HepG2 (cell line): ENCODE measurements at regions not wholly inside any gene's neighbourhood (a gene's known extent, or its start where the extent isn't known, plus 50 kb on each side); places are given as distances from the start of the nearest gene placed in this dataset.

ENCODE experiments used
- ATAC-seq: fragments of 200-7000 bp; cut with Tn5 transposase; 3 replicates; pipeline ENCODE4 v1.9.1; 2020; ENCODE audit warnings: mild to moderate bottlenecking, moderate library complexity
- BruUV-seq: library from RNA; stranded (reverse); fragments of 400-500 nt; replicated peaks from 2 replicates; lab custom pipeline; 2021; lab: Mats Ljungman, UMichigan
- CTCF ChIA-PET: fragments of 300-600 bp; formaldehyde crosslinking; extraction: SDS; loops from one replicate; lab custom pipeline; 2021; ENCODE audit warnings: low total read pairs, inconsistent platforms, low intra/inter-chr PET ratio; lab: Yijun Ruan, JAX
- POLR2A ChIA-PET: fragments of 350-600 bp; sonication (Branson Sonifier 250); formaldehyde crosslinking; loops from one replicate; lab custom pipeline; 2020; ENCODE audit warnings: antibody characterized with exemption, inconsistent platforms; lab: Yijun Ruan, JAX
- DNase-seq: peaks from one replicate; pipeline ENCODE4 v3.0.0-alpha.2; 2015; ENCODE audit warnings: low spot score
- FAIRE-seq: peaks from 3 replicates; lab custom pipeline; 2011; peaks lifted over from hg19 to GRCh38; lab: Jason Lieb, UNC
- H2AFZ ChIP-seq: one replicate; pipeline ENCODE4 v1.6.1; 2011; ENCODE audit warnings: low read length, inconsistent platforms
- H3K27ac ChIP-seq: fragments of 300-600 bp; 3 replicates; pipeline ENCODE4 v1.8.0; 2011; ENCODE audit warnings: mixed run types, mild to moderate bottlenecking, mixed read lengths, low read length, inconsistent platforms; ENCODE audit not compliant: insufficient read depth; ENCODE audit errors: extremely low read length
- H3K27me3 ChIP-seq, 2 experiments: fragments of 200-600 bp in 1 of 2; 2 replicates in 1 of 2; 3 replicates in 1 of 2; pipeline versions ENCODE4 v1.6.0 to v1.8.0; 2011; ENCODE audit warnings: low read length in 2 of 2, mild to moderate bottlenecking in 2 of 2, moderate library complexity in 2 of 2, inconsistent platforms in 1 of 2; ENCODE audit not compliant: insufficient read depth in 2 of 2, control insufficient read depth in 1 of 2
- H3K36me3 ChIP-seq, 2 experiments: fragments of 200-600 bp in 1 of 2; replicated peaks in 1 of 2; 2 replicates in 1 of 2; 3 replicates in 1 of 2; pipeline versions ENCODE4 v1.5.1 to v1.8.0; 2011; ENCODE audit warnings: low read length in 2 of 2, inconsistent platforms in 1 of 2; ENCODE audit not compliant: insufficient read depth in 2 of 2, control insufficient read depth in 1 of 2
- H3K4me1 ChIP-seq: 2 replicates; pipeline ENCODE4 v1.5.1; 2012; ENCODE audit warnings: low read length, inconsistent platforms; ENCODE audit not compliant: insufficient read depth
- H3K4me2 ChIP-seq: 2 replicates; pipeline ENCODE4 v1.6.0; 2011; ENCODE audit warnings: low read depth, low read length, inconsistent platforms
- H3K4me3 ChIP-seq, 3 experiments: fragments of 200-600 bp in 1 of 3; sonication (generic), shearing (Covaris generic) in 1 of 3; replicated peaks in 1 of 3; 2 replicates each; pipeline ENCODE4 v1.5.1; 2011 to 2016; ENCODE audit warnings: low read length in 3 of 3, inconsistent platforms in 2 of 3, low read depth in 2 of 3, mild to moderate bottlenecking in 2 of 3, control low read depth in 1 of 3, mixed read lengths in 1 of 3; ENCODE audit not compliant: insufficient read depth in 1 of 3
- H3K79me2 ChIP-seq: one replicate; pipeline ENCODE4 v1.6.1; 2011; ENCODE audit warnings: low read length, inconsistent platforms; ENCODE audit not compliant: insufficient read depth
- H3K9ac ChIP-seq: 2 replicates; pipeline ENCODE4 v1.6.0; 2011; ENCODE audit warnings: mild to moderate bottlenecking, low read depth, low read length, inconsistent platforms; ENCODE audit not compliant: insufficient read depth
- H3K9me3 ChIP-seq: 2 replicates; pipeline ENCODE4 v1.5.1; 2012; ENCODE audit warnings: mild to moderate bottlenecking, low read length
- H4K20me1 ChIP-seq: 2 replicates; pipeline ENCODE4 v1.6.0; 2011; ENCODE audit warnings: inconsistent platforms, mild to moderate bottlenecking, low read length, moderate library complexity; ENCODE audit not compliant: insufficient read depth
- ATAD3A ChIP-seq: sonication (generic); formaldehyde crosslinking; IDR thresholded peaks from 2 replicates; pipeline ENCODE4 v1.4.0; 2020; ENCODE audit warnings: missing genetic modification reagents
- CCAR2 ChIP-seq: fragments of 200-400 bp; formaldehyde crosslinking; optimal IDR thresholded peaks from 2 replicates; pipeline ENCODE3; 2018; ENCODE audit warnings: low read depth, mild to moderate bottlenecking, low read length, moderate library complexity
- ELF3 ChIP-seq: IDR thresholded peaks from 2 replicates; pipeline ENCODE4 v1.6.1; 2016; ENCODE audit warnings: missing genetic modification reagents, missing compliant biosample characterization
- HMGXB3 ChIP-seq: sonication (generic); formaldehyde crosslinking; IDR thresholded peaks from 2 replicates; pipeline ENCODE4 v1.4.0; 2020; ENCODE audit warnings: missing genetic modification reagents, borderline replicate concordance
- JDP2 ChIP-seq: sonication (generic); formaldehyde crosslinking; IDR thresholded peaks from 2 replicates; pipeline ENCODE4 v1.8.1; 2022; ENCODE audit warnings: missing genetic modification reagents, borderline replicate concordance
- PBX3 ChIP-seq: sonication (generic); formaldehyde crosslinking; IDR thresholded peaks from 2 replicates; pipeline ENCODE4 v1.8.1; 2023; ENCODE audit warnings: missing genetic modification reagents, inconsistent platforms, borderline replicate concordance
- REL ChIP-seq: sonication (generic); formaldehyde crosslinking; conservative IDR thresholded peaks from 2 replicates; pipeline ENCODE4 v1.8.0; 2022; ENCODE audit warnings: mild to moderate bottlenecking, missing genetic modification reagents, moderate library complexity
- SP4 ChIP-seq: sonication (generic); formaldehyde crosslinking; IDR thresholded peaks from 2 replicates; pipeline ENCODE4 v1.8.1; 2023; ENCODE audit warnings: mild to moderate bottlenecking, missing genetic modification reagents
- ZNF264 ChIP-seq: sonication (generic); formaldehyde crosslinking; IDR thresholded peaks from 2 replicates; pipeline ENCODE4 v1.4.0; 2020; ENCODE audit warnings: missing genetic modification reagents
- ZNF83 ChIP-seq: sonication (generic); formaldehyde crosslinking; IDR thresholded peaks from 2 replicates; pipeline ENCODE4 v1.4.0; 2020; ENCODE audit warnings: missing genetic modification reagents, mild to moderate bottlenecking, borderline replicate concordance
- ZNF878 ChIP-seq: sonication (generic); formaldehyde crosslinking; IDR thresholded peaks from 2 replicates; pipeline ENCODE4 v1.8.1; 2023; ENCODE audit warnings: mild to moderate bottlenecking, missing genetic modification reagents, moderate library complexity
- ZSCAN22 ChIP-seq: sonication (generic); formaldehyde crosslinking; IDR thresholded peaks from 2 replicates; pipeline ENCODE4 v1.4.0; 2020; ENCODE audit warnings: mild to moderate bottlenecking, missing genetic modification reagents
- WGBS: methylation state at CpG from one replicate; pipeline ENCODE4 v1.1.6; 2017; ENCODE audit warnings: low lambda C conversion rate; 5-methylcytosine and 5-hydroxymethylcytosine counted together
- in situ Hi-C: cut with HindIII; loops from 2 replicates; pipeline ENCODE4 v1.10.0; 2017; ENCODE audit warnings: low pct_unique_long_range_greater_than_20kb; ENCODE audit not compliant: extremely low pct_ligation_motif_present
- intact Hi-C: fragments of 100-400 bp; cut with micrococcal nuclease; formaldehyde crosslinking; loops from one replicate; pipeline ENCODE4 v1.10.0; 2022; ENCODE audit not compliant: unreplicated experiment

GRCh38 chr1:212215910-212216309, 69.3 kb upstream of the PPP2R5A start:
- intact Hi-C loops (no loop called here), in situ Hi-C loops (no loop called here)
- WGBS, result 50% methylated on average over 3 of the region's 3 CpGs
- Histone ChIP-seq H3K9me3 (no peaks in the 10 kb centered on the region), H3K36me3 (no peaks in the 10 kb centered on the region), H3K27me3 (peaks cover 1 to 8% of the 10 kb centered on the region in 2 experiments; a peak in 3 of 5 replicates), H3K4me1 (peaks cover 23% of the 10 kb centered on the region; the same call in 1 of the 2 replicates), H3K4me2 (no peak overlapping the region), H4K20me1 (no peaks in the 10 kb centered on the region), H3K27ac (no peak overlapping the region), H3K79me2 (no peaks in the 10 kb centered on the region), H3K9ac (no peak overlapping the region), H3K4me3 (no peak overlapping the region), H2AFZ (no peak overlapping the region)
- TF ChIP-seq JDP2 (CRISPR knock-in tag), result no peak
- no peak for TF ChIP-seq SP4 (CRISPR knock-in tag)
- no peak for TF ChIP-seq ZNF264
- TF ChIP-seq ZNF83, result no peak
- no peak for TF ChIP-seq ZSCAN22
- TF ChIP-seq PBX3 (CRISPR knock-in tag), result no peak
- no peak for TF ChIP-seq HMGXB3 (CRISPR knock-in tag)
- no peak for TF ChIP-seq ELF3 (CRISPR knock-in tag)
- TF ChIP-seq ATAD3A (CRISPR knock-in tag), result no peak
- TF ChIP-seq ZNF878 (CRISPR knock-in tag), result no peak
- TF ChIP-seq REL (CRISPR knock-in tag), result no peak
- no peak for TF ChIP-seq CCAR2
- FAIRE-seq, result no peak
- ChIA-PET CTCF (no interaction called here), POLR2A (no interaction called here)
- no TSS peak for BruUV-seq
- no peak for DNase-seq
- no peak for ATAC-seq
